K562 (cell line): ENCODE measurements at regions not wholly inside any gene's neighbourhood (a gene's known extent, or its start where the extent isn't known, plus 50 kb on each side); places are given as distances from the start of the nearest gene placed in this dataset.

Experiments
- ATAC-seq: fragments of 200-7000 bp; cut with Tn5 transposase; 3 replicates; pipeline ENCODE4 v1.9.1; 2020; ENCODE audit warnings: moderate library complexity
- BruUV-seq: library from RNA; stranded (reverse); fragments of 400-500 nt; replicated peaks from 2 replicates; lab custom pipeline; 2021; lab: Mats Ljungman, UMichigan
- CTCF ChIA-PET: fragments of 300-600 bp; formaldehyde crosslinking; extraction: SDS; loops from one replicate; lab custom pipeline; 2021; ENCODE audit warnings: low intra/inter-chr PET ratio; lab: Yijun Ruan, JAX
- POLR2A ChIA-PET: fragments of 300-600, 350-650 bp; sonication (Branson Sonifier 250); formaldehyde crosslinking; extraction: SDS; loops from one replicate; lab custom pipeline; 2021; ENCODE audit warnings: antibody characterized with exemption, inconsistent platforms; lab: Yijun Ruan, JAX
- DNase-seq, 4 experiments: peaks; one replicate each; pipeline versions ENCODE4 v3.0.0 to v3.0.0-alpha.2; 2011 to 2018; ENCODE audit warnings: low spot score in 3 of 4, mixed read lengths in 3 of 4; ENCODE audit errors: extremely low read depth in 1 of 4
- FAIRE-seq: peaks from 2 replicates; lab custom pipeline; 2011; peaks lifted over from hg19 to GRCh38; lab: Jason Lieb, UNC
- H2AFZ ChIP-seq: 2 replicates; pipeline ENCODE4 v1.6.0; 2011; ENCODE audit warnings: low read depth, low read length, control low read depth, inconsistent platforms
- H3K27ac ChIP-seq: fragments of 200-600 bp; 3 replicates; pipeline ENCODE4 v1.8.0; 2011; ENCODE audit warnings: low read depth, mild to moderate bottlenecking, control low read depth, inconsistent platforms, low read length, moderate library complexity, mixed read lengths; ENCODE audit errors: extremely low read depth
- H3K27me3 ChIP-seq, 2 experiments: fragments of 300-600 bp in 1 of 2; 2 replicates in 1 of 2; 3 replicates in 1 of 2; pipeline versions ENCODE4 v1.6.0 to v1.8.0; 2011; ENCODE audit warnings: inconsistent platforms in 2 of 2, low read length in 2 of 2, mild to moderate bottlenecking in 1 of 2, mixed read lengths in 1 of 2, moderate library complexity in 1 of 2; ENCODE audit not compliant: control insufficient read depth in 2 of 2, insufficient read depth in 2 of 2
- H3K36me3 ChIP-seq: fragments of 300-600 bp; 3 replicates; pipeline ENCODE4 v1.8.0; 2011; ENCODE audit warnings: mild to moderate bottlenecking, low read length, inconsistent platforms; ENCODE audit not compliant: control insufficient read depth, insufficient read depth
- H3K4me1 ChIP-seq, 2 experiments: fragments of 200-600 bp in 1 of 2; replicated peaks in 1 of 2; 2 replicates in 1 of 2; 3 replicates in 1 of 2; pipeline versions ENCODE4 v1.5.1 to v1.8.0; 2011; ENCODE audit warnings: inconsistent platforms in 2 of 2, low read length in 2 of 2, mild to moderate bottlenecking in 1 of 2, mixed read lengths in 1 of 2, moderate library complexity in 1 of 2; ENCODE audit not compliant: control insufficient read depth in 2 of 2, insufficient read depth in 2 of 2
- H3K4me2 ChIP-seq: 2 replicates; pipeline ENCODE4 v1.6.1; 2011; ENCODE audit warnings: low read length, control low read depth, inconsistent platforms, mixed read lengths; ENCODE audit not compliant: insufficient read depth
- H3K4me3 ChIP-seq: fragments of 200-600 bp; sonication (generic), shearing (Covaris generic); 2 replicates; pipeline ENCODE4 v1.5.1; 2016; ENCODE audit warnings: control low read depth, inconsistent platforms
- H3K79me2 ChIP-seq: fragments of 200-600 bp; 3 replicates; pipeline ENCODE4 v1.8.0; 2011; ENCODE audit warnings: low read length, inconsistent platforms; ENCODE audit not compliant: control insufficient read depth, insufficient read depth
- H3K9ac ChIP-seq, 2 experiments: 2 replicates each; pipeline versions ENCODE4 v1.6.0 to v1.6.1; 2011; ENCODE audit warnings: low read depth in 2 of 2, low read length in 2 of 2, control low read depth in 1 of 2, inconsistent platforms in 1 of 2, mild to moderate bottlenecking in 1 of 2, mixed read lengths in 1 of 2; ENCODE audit not compliant: insufficient read depth in 1 of 2
- H3K9me1 ChIP-seq: one replicate; pipeline ENCODE4 v1.6.0; 2011; ENCODE audit warnings: inconsistent platforms, mild to moderate bottlenecking, low read length, moderate library complexity; ENCODE audit not compliant: control insufficient read depth, insufficient read depth
- H3K9me3 ChIP-seq: replicated peaks from 2 replicates; pipeline ENCODE4 v1.5.1; 2011; ENCODE audit warnings: low read depth, low read length, inconsistent platforms; ENCODE audit not compliant: control insufficient read depth, insufficient read depth
- H4K20me1 ChIP-seq: replicated peaks from 2 replicates; pipeline ENCODE4 v1.6.1; 2011; ENCODE audit warnings: low read length, inconsistent platforms, mixed read lengths; ENCODE audit not compliant: control insufficient read depth, insufficient read depth
- ARID4B ChIP-seq: sonication (generic); formaldehyde crosslinking; IDR thresholded peaks from 2 replicates; pipeline ENCODE4 v1.8.0; 2022; ENCODE audit warnings: mild to moderate bottlenecking, missing genetic modification reagents
- CBFA2T2 ChIP-seq: fragments of 450-650 bp; conservative IDR thresholded peaks from 2 replicates; pipeline ENCODE4 v1.6.1; 2017; ENCODE audit warnings: mild to moderate bottlenecking
- HDAC8 ChIP-seq: fragments of 450-650 bp; IDR thresholded peaks from 2 replicates; pipeline ENCODE4 v1.6.1; 2016; ENCODE audit warnings: mild to moderate bottlenecking, missing genetic modification characterization, moderate library complexity, missing compliant biosample characterization
- HMG20B ChIP-seq: fragments of 250-450 bp; sonication (Bioruptor Pico); IDR thresholded peaks from 2 replicates; pipeline ENCODE4 v1.5.0; 2021; ENCODE audit warnings: mild to moderate bottlenecking
- ILK ChIP-seq: fragments of 450-650 bp; IDR thresholded peaks from 2 replicates; pipeline ENCODE4 v1.6.1; 2016; ENCODE audit warnings: missing genetic modification characterization, low read depth, mild to moderate bottlenecking, missing compliant biosample characterization, moderate library complexity, borderline replicate concordance
- MCM3 ChIP-seq: fragments of 450-650 bp; IDR thresholded peaks from 2 replicates; pipeline ENCODE4 v1.6.1; 2016
- RBM22 ChIP-seq: fragments of 200-400 bp; formaldehyde crosslinking; IDR thresholded peaks from 2 replicates; pipeline ENCODE4 v1.6.1; 2018; ENCODE audit warnings: low read length, low read depth; ENCODE audit not compliant: poor library complexity, severe bottlenecking
- SIRT6 ChIP-seq: IDR thresholded peaks from one replicate; pipeline ENCODE4 v1.6.1; 2012; ENCODE audit warnings: low read depth, mild to moderate bottlenecking, control low read depth, inconsistent platforms, low read length, moderate library complexity
- SRSF7 ChIP-seq: fragments of 200-400 bp; formaldehyde crosslinking; optimal IDR thresholded peaks from 2 replicates; pipeline ENCODE3; 2017; ENCODE audit warnings: mild to moderate bottlenecking, low read depth, low read length
- ZNF133 ChIP-seq: fragments of 250-450 bp; sonication (Bioruptor Pico); IDR thresholded peaks from 2 replicates; pipeline ENCODE4 v1.4.0; 2020; ENCODE audit warnings: mild to moderate bottlenecking
- ZNF280A ChIP-seq: fragments of 450-650 bp; IDR thresholded peaks from 2 replicates; pipeline ENCODE4 v1.6.1; 2018; ENCODE audit warnings: mild to moderate bottlenecking, low read depth; ENCODE audit not compliant: partially characterized antibody
- ZNF354B ChIP-seq: fragments of 250-450 bp; sonication (Bioruptor Pico); IDR thresholded peaks from 2 replicates; pipeline ENCODE4 v1.4.0; 2020
- WGBS: fragments of 100-300 bp; shearing (Covaris generic); methylation state at CpG from one replicate; pipeline ENCODE4 v1.1.6; 2016; ENCODE audit warnings: low coverage, mixed read lengths; ENCODE audit not compliant: insufficient coverage; ENCODE audit errors: missing lambda C conversion rate; 5-methylcytosine and 5-hydroxymethylcytosine counted together
- in situ Hi-C: fragments of 300-500 bp; cut with MboI; formaldehyde crosslinking; loops from 4 replicates; pipeline ENCODE4 v1.15.0; 2018; ENCODE audit warnings: inconsistent platforms, mixed read lengths
- intact Hi-C: fragments of 100-400 bp; cut with micrococcal nuclease; formaldehyde crosslinking; loops from 2 replicates; pipeline ENCODE4 v1.14.2; 2022
- TF ChIP-seq, protein P1 (sequence below), 2 experiments: fragments of 450-650 bp; IDR thresholded peaks; 2 replicates each; pipeline ENCODE4 v1.6.1; 2016

DNA sequence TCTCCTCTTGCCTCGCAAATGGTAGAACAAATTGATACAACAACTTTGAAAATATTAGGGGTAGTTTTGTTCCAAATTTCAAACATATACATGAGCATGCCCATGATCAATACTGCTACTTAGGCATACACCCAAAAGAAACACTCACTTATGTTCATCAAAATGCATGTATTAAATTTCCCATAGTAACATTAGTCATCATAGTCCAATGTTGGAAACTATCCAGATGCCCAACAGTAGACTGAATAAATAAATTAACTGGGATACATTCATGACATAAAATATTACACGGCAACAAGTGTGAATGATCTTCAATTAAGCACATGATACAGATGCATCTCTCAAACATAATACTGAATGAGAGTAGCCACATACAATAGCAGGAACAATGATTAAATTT lies 391.6 kb downstream of the CDH11 start:
- Histone ChIP-seq H4K20me1 (no peaks in the 10 kb centered on the region), H3K79me2 (no peaks in the 10 kb centered on the region), H3K4me3 (no peak overlapping the region), H3K9ac (no peak overlapping the region), H3K4me2 (no peak overlapping the region), H3K4me1 (no peaks in the 10 kb centered on the region), H3K36me3 (no peaks in the 10 kb centered on the region), H3K9me1 (no peaks in the 10 kb centered on the region), H3K9me3 (no peaks in the 10 kb centered on the region), H3K27me3 (no peaks in the 10 kb centered on the region), H2AFZ (no peak overlapping the region), H3K27ac (no peak overlapping the region)
- 3% methylated on average over 2 of the region's 2 CpGs for WGBS
- DNase-seq (no peak), ATAC-seq (no peak), FAIRE-seq (no peak)
- no TSS peak for BruUV-seq
- intact Hi-C loops: no loop called here
- no peak for TF ChIP-seq SRSF7
- no peak for TF ChIP-seq ZNF280A
- no peak for TF ChIP-seq CBFA2T2
- no peak for TF ChIP-seq ILK (tag)
- no peak for TF ChIP-seq MCM3
- TF ChIP-seq, protein P1, sequence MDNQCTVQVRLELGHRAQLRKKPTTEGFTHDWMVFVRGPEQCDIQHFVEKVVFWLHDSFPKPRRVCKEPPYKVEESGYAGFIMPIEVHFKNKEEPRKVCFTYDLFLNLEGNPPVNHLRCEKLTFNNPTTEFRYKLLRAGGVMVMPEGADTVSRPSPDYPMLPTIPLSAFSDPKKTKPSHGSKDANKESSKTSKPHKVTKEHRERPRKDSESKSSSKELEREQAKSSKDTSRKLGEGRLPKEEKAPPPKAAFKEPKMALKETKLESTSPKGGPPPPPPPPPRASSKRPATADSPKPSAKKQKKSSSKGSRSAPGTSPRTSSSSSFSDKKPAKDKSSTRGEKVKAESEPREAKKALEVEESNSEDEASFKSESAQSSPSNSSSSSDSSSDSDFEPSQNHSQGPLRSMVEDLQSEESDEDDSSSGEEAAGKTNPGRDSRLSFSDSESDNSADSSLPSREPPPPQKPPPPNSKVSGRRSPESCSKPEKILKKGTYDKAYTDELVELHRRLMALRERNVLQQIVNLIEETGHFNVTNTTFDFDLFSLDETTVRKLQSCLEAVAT (IDR thresholded peaks at IDR 0.05): no peak
- no peak for TF ChIP-seq ARID4B (CRISPR knock-in tag)
- no peak for TF ChIP-seq ZNF354B
- TF ChIP-seq RBM22: no peak
- no peak for TF ChIP-seq HMG20B (CRISPR knock-in tag)
- no peak for TF ChIP-seq ZNF133 (CRISPR knock-in tag)
- no peak for TF ChIP-seq SIRT6
- no peak for TF ChIP-seq HDAC8 (tag)
- in situ Hi-C loops: no loop called here
- ChIA-PET CTCF (no interaction called here), POLR2A (no interaction called here)
